Trophoblast cell (in vitro differentiated cells and primary cell): ENCODE measurements at regions not wholly inside any gene's neighbourhood (a gene's known extent, or its start where the extent isn't known, plus 50 kb on each side); places are given as distances from the start of the nearest gene placed in this dataset.
A peak's percentile ranks its signal among the peaks of the same experiment; 100 is the strongest.

ENCODE experiments used
- DNase-seq, 2 donors: peaks; one replicate each; pipeline ENCODE4 v3.0.0-alpha.2; 2016
- H2AFZ ChIP-seq: 2 replicates; pipeline ENCODE4 v1.6.1; 2013; ENCODE audit warnings: low read length, moderate library complexity, mild to moderate bottlenecking; ENCODE audit not compliant: insufficient read depth, poor library complexity
- H2AK5ac ChIP-seq: 2 replicates; pipeline ENCODE4 v1.6.1; 2013; ENCODE audit warnings: mild to moderate bottlenecking, low read length
- H2BK120ac ChIP-seq: 2 replicates; pipeline ENCODE4 v1.6.1; 2013; ENCODE audit warnings: low read length, mild to moderate bottlenecking, moderate library complexity; ENCODE audit not compliant: insufficient read depth, poor library complexity
- H2BK12ac ChIP-seq: 2 replicates; pipeline ENCODE4 v1.6.1; 2013; ENCODE audit warnings: mild to moderate bottlenecking, low read length, moderate library complexity
- H2BK5ac ChIP-seq: 2 replicates; pipeline ENCODE4 v1.6.1; 2013; ENCODE audit warnings: low read length, low read depth, moderate library complexity, mild to moderate bottlenecking; ENCODE audit not compliant: poor library complexity
- H3K14ac ChIP-seq: 2 replicates; pipeline ENCODE4 v1.6.1; 2013; ENCODE audit warnings: mild to moderate bottlenecking, low read length
- H3K18ac ChIP-seq: 2 replicates; pipeline ENCODE4 v1.6.1; 2013; ENCODE audit warnings: mild to moderate bottlenecking, low read length
- H3K23ac ChIP-seq: 2 replicates; pipeline ENCODE4 v1.6.1; 2013; ENCODE audit warnings: low read length
- H3K27ac ChIP-seq: 2 replicates; pipeline ENCODE4 v1.5.1; 2013; ENCODE audit warnings: low read depth, mild to moderate bottlenecking, inconsistent platforms, low read length, moderate library complexity
- H3K27me3 ChIP-seq: 2 replicates; pipeline ENCODE4 v1.6.1; 2013; ENCODE audit warnings: inconsistent platforms, mild to moderate bottlenecking, low read length, moderate library complexity; ENCODE audit not compliant: insufficient read depth
- H3K36me3 ChIP-seq, 2 experiments: 1 replicate in 1 of 2; 2 replicates in 1 of 2; pipeline ENCODE4 v1.6.1; 2013; ENCODE audit warnings: low read length in 2 of 2, mild to moderate bottlenecking in 2 of 2, moderate library complexity in 1 of 2; ENCODE audit not compliant: insufficient read depth in 2 of 2, control insufficient read depth in 1 of 2
- H3K4ac ChIP-seq: 2 replicates; pipeline ENCODE4 v1.6.1; 2013; ENCODE audit warnings: low read depth, mild to moderate bottlenecking, low read length, moderate library complexity
- H3K4me1 ChIP-seq, 2 experiments: 1 replicate in 1 of 2; 2 replicates in 1 of 2; pipeline ENCODE4 v1.6.1; 2013; ENCODE audit warnings: low read length in 2 of 2, mild to moderate bottlenecking in 2 of 2, moderate library complexity in 1 of 2; ENCODE audit not compliant: insufficient read depth in 2 of 2, control insufficient read depth in 1 of 2
- H3K4me2 ChIP-seq: 2 replicates; pipeline ENCODE4 v1.6.1; 2013; ENCODE audit warnings: inconsistent platforms, mild to moderate bottlenecking, low read length, moderate library complexity
- H3K4me3 ChIP-seq: 2 replicates; pipeline ENCODE4 v1.5.1; 2013; ENCODE audit warnings: mild to moderate bottlenecking, low read depth, low read length, inconsistent platforms
- H3K79me1 ChIP-seq: one replicate; pipeline ENCODE4 v1.6.1; 2013; ENCODE audit warnings: low read length
- H3K79me2 ChIP-seq: 2 replicates; pipeline ENCODE4 v1.6.1; 2013; ENCODE audit warnings: low read length, mild to moderate bottlenecking; ENCODE audit not compliant: control insufficient read depth, insufficient read depth, poor library complexity
- H3K9ac ChIP-seq: 2 replicates; pipeline ENCODE4 v1.6.1; 2013; ENCODE audit warnings: mild to moderate bottlenecking, low read length
- H3K9me3 ChIP-seq: 2 replicates; pipeline ENCODE4 v1.6.1; 2013; ENCODE audit warnings: low read depth, mild to moderate bottlenecking, control low read depth, inconsistent platforms, low read length; ENCODE audit not compliant: insufficient read depth
- H4K12ac ChIP-seq: 2 replicates; pipeline ENCODE4 v1.6.1; 2013; ENCODE audit warnings: low read depth, mild to moderate bottlenecking, low read length, moderate library complexity
- H4K8ac ChIP-seq: 2 replicates; pipeline ENCODE4 v1.6.1; 2013; ENCODE audit warnings: low read depth, mild to moderate bottlenecking, low read length, moderate library complexity
- H4K91ac ChIP-seq: one replicate; pipeline ENCODE4 v1.6.1; 2013; ENCODE audit warnings: low read depth, mild to moderate bottlenecking, low read length, moderate library complexity
- WGBS: extraction: QIAGEN DNeasy Blood & Tissue Kit; methylation state at CpG from one replicate; pipeline ENCODE4 v1.1.7; 2013; ENCODE audit warnings: missing lambda C conversion rate; ENCODE audit not compliant: insufficient read length, insufficient coverage; ENCODE audit errors: extremely low coverage; 5-methylcytosine and 5-hydroxymethylcytosine counted together

- Histone ChIP-seq H3K36me3 (no peaks in the 10 kb centered on the region), H4K12ac (no peak overlapping the region), H3K79me1 (no peaks in the 10 kb centered on the region), H4K91ac (no peak overlapping the region), H3K9ac (no peak overlapping the region), H3K14ac (no peak overlapping the region), H3K79me2 (no peaks in the 10 kb centered on the region), H2BK5ac (no peak overlapping the region), H3K9me3 (no peaks in the 10 kb centered on the region), H2AK5ac (no peak overlapping the region), H3K4me3 (no peak overlapping the region), H3K4me1 (peaks cover 4% of the 10 kb centered on the region in 2 experiments), H4K8ac (no peak overlapping the region), H3K27me3 (no peaks in the 10 kb centered on the region), H3K18ac (no peak overlapping the region), H3K23ac (no peak overlapping the region), H2BK120ac (no peak overlapping the region), H3K27ac (no peak overlapping the region), H3K4ac (no peak overlapping the region), H2BK12ac (no peak overlapping the region), H2AFZ (no peak overlapping the region), H3K4me2 (no peak overlapping the region)
- no CpG with 5 or more reads among the region's 9 CpGs for WGBS
- DNase-seq, result no peak
These were observed 454.7 kb downstream of the TYW1 start for GRCh38 chr7:67451306-67451705.

GRCh38 chr7:67452516-67453026 lies 455.9 kb downstream of the TYW1 start:
- H2BK5ac ChIP-seq, result no peak overlapping the region
- no peaks in the 10 kb centered on the region for H3K27me3 ChIP-seq
- H3K79me2 ChIP-seq, result no peaks in the 10 kb centered on the region
- no peak overlapping the region for H3K27ac ChIP-seq
- peaks cover 4 to 9% of the 10 kb centered on the region in 2 experiments for H3K4me1 ChIP-seq
- DNase-seq, result no peak
- H3K4ac ChIP-seq, result no peak overlapping the region
- no peak overlapping the region for H3K4me2 ChIP-seq
- WGBS, result 100% methylated on average over 1 of the region's 6 CpGs
- no peak overlapping the region for H3K14ac ChIP-seq
- no peak overlapping the region for H3K18ac ChIP-seq
- H3K9me3 ChIP-seq, result no peaks in the 10 kb centered on the region
- H3K23ac ChIP-seq, result peak overlapping the region; percentile 27
- no peak overlapping the region for H4K8ac ChIP-seq
- no peak overlapping the region for H3K4me3 ChIP-seq
- H2AK5ac ChIP-seq, result no peak overlapping the region
- no peak overlapping the region for H4K91ac ChIP-seq
- no peak overlapping the region for H2BK120ac ChIP-seq
- H2BK12ac ChIP-seq, result no peak overlapping the region
- no peaks in the 10 kb centered on the region for H3K79me1 ChIP-seq
- H4K12ac ChIP-seq, result no peak overlapping the region
- no peak overlapping the region for H3K9ac ChIP-seq
- no peaks in the 10 kb centered on the region for H3K36me3 ChIP-seq
- H2AFZ ChIP-seq, result no peak overlapping the region

- Histone ChIP-seq H3K4me3 (no peak overlapping the region), H3K27me3 (no peaks in the 10 kb centered on the region), H3K14ac (no peak overlapping the region), H3K27ac (no peak overlapping the region), H3K36me3 (no peaks in the 10 kb centered on the region), H4K8ac (no peak overlapping the region), H3K23ac (no peak overlapping the region), H3K18ac (no peak overlapping the region), H3K79me2 (no peaks in the 10 kb centered on the region), H2BK5ac (no peak overlapping the region), H2AFZ (no peak overlapping the region), H4K91ac (no peak overlapping the region), H4K12ac (no peak overlapping the region), H3K4me2 (no peak overlapping the region), H2AK5ac (no peak overlapping the region), H2BK120ac (no peak overlapping the region), H3K79me1 (no peaks in the 10 kb centered on the region), H2BK12ac (no peak overlapping the region), H3K4me1 (peaks cover 4 to 14% of the 10 kb centered on the region in 2 experiments), H3K4ac (no peak overlapping the region), H3K9me3 (no peaks in the 10 kb centered on the region), H3K9ac (no peak overlapping the region)
- no peak for DNase-seq
- WGBS, result no CpG with 5 or more reads among the region's 16 CpGs
These were observed 457.1 kb downstream of the TYW1 start for GRCh38 chr7:67453580-67454380.

GRCh38 chr7:67455508-67455907 lies 458.9 kb downstream of the TYW1 start:
- Histone ChIP-seq H4K8ac (no peak overlapping the region), H2AFZ (no peak overlapping the region), H3K4me1 (peaks cover 7 to 14% of the 10 kb centered on the region in 2 experiments), H4K12ac (no peak overlapping the region), H3K79me1 (no peaks in the 10 kb centered on the region), H3K9me3 (no peaks in the 10 kb centered on the region), H2BK12ac (no peak overlapping the region), H3K9ac (no peak overlapping the region), H3K23ac (no peak overlapping the region), H3K36me3 (no peaks in the 10 kb centered on the region), H3K4me2 (no peak overlapping the region), H3K4me3 (no peak overlapping the region), H2BK5ac (no peak overlapping the region), H3K27ac (no peak overlapping the region), H3K27me3 (no peaks in the 10 kb centered on the region), H2BK120ac (no peak overlapping the region), H3K4ac (no peak overlapping the region), H3K18ac (no peak overlapping the region), H4K91ac (no peak overlapping the region), H2AK5ac (peak overlapping the region; percentile 52), H3K14ac (no peak overlapping the region), H3K79me2 (no peaks in the 10 kb centered on the region)
- no peak for DNase-seq
- no CpG with 5 or more reads among the region's 1 CpG for WGBS
